ENCODE measurements at regions not wholly inside any gene's neighbourhood (a gene's known extent, or its start where the extent isn't known, plus 50 kb on each side); places are given as distances from the start of the nearest gene placed in this dataset.

DNA sequence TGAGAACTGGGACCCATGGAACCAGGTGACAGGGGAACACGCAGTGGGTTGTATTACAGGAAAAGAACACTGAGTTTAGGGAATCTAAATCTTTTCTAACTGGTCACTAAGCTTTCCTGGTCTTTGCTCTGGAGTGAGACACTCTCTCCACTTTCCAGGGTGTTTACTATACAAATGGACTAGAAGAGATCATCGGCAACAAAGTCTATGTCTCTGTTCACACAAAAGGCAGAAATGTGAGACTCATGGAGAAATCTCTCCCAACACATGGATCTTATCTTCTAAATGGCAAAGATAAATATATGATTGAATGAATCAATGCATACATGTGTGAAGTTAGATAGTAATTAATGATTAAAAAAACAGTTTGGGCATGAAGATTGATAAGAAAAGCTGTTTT lies 101.6 kb upstream of the DPT start (continued):
- TF ChIP-seq, protein P1, sequence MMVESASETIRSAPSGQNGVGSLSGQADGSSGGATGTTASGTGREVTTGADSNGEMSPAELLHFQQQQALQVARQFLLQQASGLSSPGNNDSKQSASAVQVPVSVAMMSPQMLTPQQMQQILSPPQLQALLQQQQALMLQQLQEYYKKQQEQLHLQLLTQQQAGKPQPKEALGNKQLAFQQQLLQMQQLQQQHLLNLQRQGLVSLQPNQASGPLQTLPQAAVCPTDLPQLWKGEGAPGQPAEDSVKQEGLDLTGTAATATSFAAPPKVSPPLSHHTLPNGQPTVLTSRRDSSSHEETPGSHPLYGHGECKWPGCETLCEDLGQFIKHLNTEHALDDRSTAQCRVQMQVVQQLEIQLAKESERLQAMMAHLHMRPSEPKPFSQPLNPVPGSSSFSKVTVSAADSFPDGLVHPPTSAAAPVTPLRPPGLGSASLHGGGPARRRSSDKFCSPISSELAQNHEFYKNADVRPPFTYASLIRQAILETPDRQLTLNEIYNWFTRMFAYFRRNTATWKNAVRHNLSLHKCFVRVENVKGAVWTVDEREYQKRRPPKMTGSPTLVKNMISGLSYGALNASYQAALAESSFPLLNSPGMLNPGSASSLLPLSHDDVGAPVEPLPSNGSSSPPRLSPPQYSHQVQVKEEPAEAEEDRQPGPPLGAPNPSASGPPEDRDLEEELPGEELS (CRISPR knock-in tag; IDR thresholded peaks at IDR 0.05): peak; percentile 23; the same call in 1 of the 2 replicates
- TF ChIP-seq DDIT3 (CRISPR knock-in tag; IDR thresholded peaks at IDR 0.05): no peak
- no peak; the same call in 1 of the 2 replicates for TF ChIP-seq FOXJ3 (CRISPR knock-in tag; IDR thresholded peaks at IDR 0.05; ENCODE audit: borderline replicate concordance)

GRCh38 chr1:168832661-168833060 lies 103.7 kb upstream of the DPT start:
- ChIA-PET CTCF (ENCODE audit: low intra/inter-chr PET ratio, low total read pairs) (no interaction called here), POLR2A (no interaction called here)
- Histone ChIP-seq H3K9me3 (ENCODE audit: low read length) (no peaks in the 10 kb centered on the region), H2AFZ (ENCODE audit: low read length) (no peak overlapping the region), H3K4me2 (ENCODE audit: low read depth, low read length) (no peak overlapping the region), H3K27ac (ENCODE audit: extremely low read length, insufficient read depth, low read length) (peak overlapping the region; percentile 97), H3K27me3 (ENCODE audit: control insufficient read depth in 1 of 2, insufficient read depth in 2 of 2, low read length in 2 of 2) (no peaks in the 10 kb centered on the region), H3K36me3 (replicated peaks in 1 of 2; ENCODE audit: control insufficient read depth in 1 of 2, insufficient read depth in 2 of 2, low read length in 2 of 2) (no peaks in the 10 kb centered on the region), H3K79me2 (ENCODE audit: insufficient read depth, low read length) (no peaks in the 10 kb centered on the region), H3K4me3 (replicated peaks in 1 of 3; ENCODE audit: insufficient read depth in 1 of 3, low read depth in 2 of 3, low read length in 3 of 3) (no peak overlapping the region), H4K20me1 (ENCODE audit: insufficient read depth, low read length) (no peaks in the 10 kb centered on the region), H3K4me1 (ENCODE audit: insufficient read depth, low read length) (peaks cover 70% of the 10 kb centered on the region), H3K9ac (ENCODE audit: insufficient read depth, low read depth, low read length) (no peak overlapping the region)
- intact Hi-C loops (cut with micrococcal nuclease; ENCODE audit: unreplicated experiment): loop anchor here (10.0 kb wide), 1 partner anchor 228 kb away; no protein-coding TSS in a partner anchor
- no peak for DNase-seq (ENCODE audit: low spot score)
- in situ Hi-C loops (cut with HindIII; ENCODE audit: extremely low pct_ligation_motif_present, low pct_unique_long_range_greater_than_20kb): no loop called here
- WGBS (ENCODE audit: low lambda C conversion rate): 93% methylated on average over 2 of the region's 2 CpGs
- FAIRE-seq: no peak
- BruUV-seq (replicated peaks): no TSS peak
- no peak for ATAC-seq
- TF ChIP-seq ZNF670 (CRISPR knock-in tag; IDR thresholded peaks at IDR 0.05; ENCODE audit: borderline replicate concordance): no peak
- TF ChIP-seq ZNF660 (CRISPR knock-in tag; IDR thresholded peaks at IDR 0.05; ENCODE audit: borderline replicate concordance, low read depth): no peak
- no peak for TF ChIP-seq FIP1L1 (IDR thresholded peaks at IDR 0.05; ENCODE audit: borderline replicate concordance, insufficient read depth, low read depth, low read length)
- TF ChIP-seq MBNL3 (CRISPR knock-in tag; conservative IDR thresholded peaks at IDR 0.05): no peak
- TF ChIP-seq, protein P2, sequence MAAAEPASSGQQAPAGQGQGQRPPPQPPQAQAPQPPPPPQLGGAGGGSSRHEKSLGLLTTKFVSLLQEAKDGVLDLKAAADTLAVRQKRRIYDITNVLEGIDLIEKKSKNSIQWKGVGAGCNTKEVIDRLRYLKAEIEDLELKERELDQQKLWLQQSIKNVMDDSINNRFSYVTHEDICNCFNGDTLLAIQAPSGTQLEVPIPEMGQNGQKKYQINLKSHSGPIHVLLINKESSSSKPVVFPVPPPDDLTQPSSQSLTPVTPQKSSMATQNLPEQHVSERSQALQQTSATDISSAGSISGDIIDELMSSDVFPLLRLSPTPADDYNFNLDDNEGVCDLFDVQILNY (CRISPR knock-in tag; conservative IDR thresholded peaks at IDR 0.05): no peak
- TF ChIP-seq POLR2AphosphoS5 (IDR thresholded peaks at IDR 0.05; ENCODE audit: low read depth, low read length): no peak
- TF ChIP-seq, protein P3, sequence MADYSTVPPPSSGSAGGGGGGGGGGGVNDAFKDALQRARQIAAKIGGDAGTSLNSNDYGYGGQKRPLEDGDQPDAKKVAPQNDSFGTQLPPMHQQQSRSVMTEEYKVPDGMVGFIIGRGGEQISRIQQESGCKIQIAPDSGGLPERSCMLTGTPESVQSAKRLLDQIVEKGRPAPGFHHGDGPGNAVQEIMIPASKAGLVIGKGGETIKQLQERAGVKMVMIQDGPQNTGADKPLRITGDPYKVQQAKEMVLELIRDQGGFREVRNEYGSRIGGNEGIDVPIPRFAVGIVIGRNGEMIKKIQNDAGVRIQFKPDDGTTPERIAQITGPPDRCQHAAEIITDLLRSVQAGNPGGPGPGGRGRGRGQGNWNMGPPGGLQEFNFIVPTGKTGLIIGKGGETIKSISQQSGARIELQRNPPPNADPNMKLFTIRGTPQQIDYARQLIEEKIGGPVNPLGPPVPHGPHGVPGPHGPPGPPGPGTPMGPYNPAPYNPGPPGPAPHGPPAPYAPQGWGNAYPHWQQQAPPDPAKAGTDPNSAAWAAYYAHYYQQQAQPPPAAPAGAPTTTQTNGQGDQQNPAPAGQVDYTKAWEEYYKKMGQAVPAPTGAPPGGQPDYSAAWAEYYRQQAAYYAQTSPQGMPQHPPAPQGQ (CRISPR knock-in tag; IDR thresholded peaks at IDR 0.05; ENCODE audit: borderline replicate concordance): no peak
- TF ChIP-seq, protein P4, sequence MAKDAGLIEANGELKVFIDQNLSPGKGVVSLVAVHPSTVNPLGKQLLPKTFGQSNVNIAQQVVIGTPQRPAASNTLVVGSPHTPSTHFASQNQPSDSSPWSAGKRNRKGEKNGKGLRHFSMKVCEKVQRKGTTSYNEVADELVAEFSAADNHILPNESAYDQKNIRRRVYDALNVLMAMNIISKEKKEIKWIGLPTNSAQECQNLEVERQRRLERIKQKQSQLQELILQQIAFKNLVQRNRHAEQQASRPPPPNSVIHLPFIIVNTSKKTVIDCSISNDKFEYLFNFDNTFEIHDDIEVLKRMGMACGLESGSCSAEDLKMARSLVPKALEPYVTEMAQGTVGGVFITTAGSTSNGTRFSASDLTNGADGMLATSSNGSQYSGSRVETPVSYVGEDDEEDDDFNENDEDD (CRISPR knock-in tag; IDR thresholded peaks at IDR 0.05; ENCODE audit: borderline replicate concordance): no peak
- no peak for TF ChIP-seq ATF1 (CRISPR knock-in tag; IDR thresholded peaks at IDR 0.05)
- TF ChIP-seq KLF11 (CRISPR knock-in tag; IDR thresholded peaks at IDR 0.05): no peak
- TF ChIP-seq ZMYM3 (CRISPR knock-in tag; IDR thresholded peaks at IDR 0.05): no peak
